Ishikawa (cell line): ENCODE measurements at regions not wholly inside any gene's neighbourhood (a gene's known extent, or its start where the extent isn't known, plus 50 kb on each side); places are given as distances from the start of the nearest gene placed in this dataset.

Source experiments
- CEBPB ChIP-seq: IDR thresholded peaks from 2 replicates; pipeline ENCODE4 v1.6.1; 2012
- CREB1 ChIP-seq: IDR thresholded peaks from 2 replicates; pipeline ENCODE4 v1.6.1; 2012; ENCODE audit warnings: low read depth
- EGR1 ChIP-seq: IDR thresholded peaks from 2 replicates; pipeline ENCODE4 v1.6.1; 2012
- EP300 ChIP-seq: IDR thresholded peaks from 2 replicates; pipeline ENCODE4 v1.6.1; 2012; ENCODE audit warnings: borderline replicate concordance
- FOXM1 ChIP-seq: IDR thresholded peaks from 2 replicates; pipeline ENCODE4 v1.6.1; 2012; ENCODE audit warnings: low read depth, borderline replicate concordance
- MAX ChIP-seq: IDR thresholded peaks from 2 replicates; pipeline ENCODE4 v1.6.1; 2012
- NFIC ChIP-seq: IDR thresholded peaks from 2 replicates; pipeline ENCODE4 v1.6.1; 2012
- RAD21 ChIP-seq: IDR thresholded peaks from 2 replicates; pipeline ENCODE4 v1.6.1; 2012; ENCODE audit warnings: low read depth
- TAF1 ChIP-seq: IDR thresholded peaks from 2 replicates; pipeline ENCODE4 v1.6.1; 2012; ENCODE audit warnings: low read depth, mild to moderate bottlenecking
- TCF12 ChIP-seq: IDR thresholded peaks from 2 replicates; pipeline ENCODE4 v1.6.1; 2012; ENCODE audit warnings: low read depth
- TEAD4 ChIP-seq: IDR thresholded peaks from 2 replicates; pipeline ENCODE4 v1.6.1; 2012
- YY1 ChIP-seq: IDR thresholded peaks from 2 replicates; pipeline ENCODE4 v1.6.1; 2012; ENCODE audit warnings: low read depth
- ZBTB7A ChIP-seq: IDR thresholded peaks from 2 replicates; pipeline ENCODE4 v1.6.1; 2012; ENCODE audit warnings: low read depth
- TF ChIP-seq, protein P1 (sequence below): IDR thresholded peaks from 2 replicates; pipeline ENCODE4 v1.6.1; 2012
- TF ChIP-seq, protein P2 (sequence below): IDR thresholded peaks from 2 replicates; pipeline ENCODE4 v1.6.1; 2012; ENCODE audit warnings: low read depth, mild to moderate bottlenecking

- no peak for TF ChIP-seq EP300
- no peak for TF ChIP-seq CREB1
- TF ChIP-seq CEBPB = no peak
Observed at GRCh38 chr17:12423337-12423736, 242.4 kb upstream of the MYOCD start.

- TF ChIP-seq RAD21 = no peak
- TF ChIP-seq TAF1 = no peak
- TF ChIP-seq, protein P1, sequence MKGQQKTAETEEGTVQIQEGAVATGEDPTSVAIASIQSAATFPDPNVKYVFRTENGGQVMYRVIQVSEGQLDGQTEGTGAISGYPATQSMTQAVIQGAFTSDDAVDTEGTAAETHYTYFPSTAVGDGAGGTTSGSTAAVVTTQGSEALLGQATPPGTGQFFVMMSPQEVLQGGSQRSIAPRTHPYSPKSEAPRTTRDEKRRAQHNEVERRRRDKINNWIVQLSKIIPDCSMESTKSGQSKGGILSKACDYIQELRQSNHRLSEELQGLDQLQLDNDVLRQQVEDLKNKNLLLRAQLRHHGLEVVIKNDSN = no peak
- no peak for TF ChIP-seq YY1
- TF ChIP-seq CEBPB = no peak
- no peak for TF ChIP-seq TEAD4
- TF ChIP-seq, protein P2, sequence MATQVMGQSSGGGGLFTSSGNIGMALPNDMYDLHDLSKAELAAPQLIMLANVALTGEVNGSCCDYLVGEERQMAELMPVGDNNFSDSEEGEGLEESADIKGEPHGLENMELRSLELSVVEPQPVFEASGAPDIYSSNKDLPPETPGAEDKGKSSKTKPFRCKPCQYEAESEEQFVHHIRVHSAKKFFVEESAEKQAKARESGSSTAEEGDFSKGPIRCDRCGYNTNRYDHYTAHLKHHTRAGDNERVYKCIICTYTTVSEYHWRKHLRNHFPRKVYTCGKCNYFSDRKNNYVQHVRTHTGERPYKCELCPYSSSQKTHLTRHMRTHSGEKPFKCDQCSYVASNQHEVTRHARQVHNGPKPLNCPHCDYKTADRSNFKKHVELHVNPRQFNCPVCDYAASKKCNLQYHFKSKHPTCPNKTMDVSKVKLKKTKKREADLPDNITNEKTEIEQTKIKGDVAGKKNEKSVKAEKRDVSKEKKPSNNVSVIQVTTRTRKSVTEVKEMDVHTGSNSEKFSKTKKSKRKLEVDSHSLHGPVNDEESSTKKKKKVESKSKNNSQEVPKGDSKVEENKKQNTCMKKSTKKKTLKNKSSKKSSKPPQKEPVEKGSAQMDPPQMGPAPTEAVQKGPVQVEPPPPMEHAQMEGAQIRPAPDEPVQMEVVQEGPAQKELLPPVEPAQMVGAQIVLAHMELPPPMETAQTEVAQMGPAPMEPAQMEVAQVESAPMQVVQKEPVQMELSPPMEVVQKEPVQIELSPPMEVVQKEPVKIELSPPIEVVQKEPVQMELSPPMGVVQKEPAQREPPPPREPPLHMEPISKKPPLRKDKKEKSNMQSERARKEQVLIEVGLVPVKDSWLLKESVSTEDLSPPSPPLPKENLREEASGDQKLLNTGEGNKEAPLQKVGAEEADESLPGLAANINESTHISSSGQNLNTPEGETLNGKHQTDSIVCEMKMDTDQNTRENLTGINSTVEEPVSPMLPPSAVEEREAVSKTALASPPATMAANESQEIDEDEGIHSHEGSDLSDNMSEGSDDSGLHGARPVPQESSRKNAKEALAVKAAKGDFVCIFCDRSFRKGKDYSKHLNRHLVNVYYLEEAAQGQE = no peak
- TF ChIP-seq EP300 = no peak
- TF ChIP-seq FOXM1 = no peak
- TF ChIP-seq TCF12 = no peak
Observed at GRCh38 chr17:12429116-12429515, 236.6 kb upstream of the MYOCD start.

- TF ChIP-seq CREB1 (no peak), FOXM1 (no peak), ZBTB7A (no peak), TEAD4 (no peak), MAX (no peak), EP300 (no peak), YY1 (no peak), CEBPB (no peak), NFIC (no peak), TAF1 (no peak), TCF12 (no peak)
- TF ChIP-seq, protein P2 = no peak
- TF ChIP-seq, protein P1 = no peak
Observed at GRCh38 chr17:12431188-12431587, 234.5 kb upstream of the MYOCD start.

DNA sequence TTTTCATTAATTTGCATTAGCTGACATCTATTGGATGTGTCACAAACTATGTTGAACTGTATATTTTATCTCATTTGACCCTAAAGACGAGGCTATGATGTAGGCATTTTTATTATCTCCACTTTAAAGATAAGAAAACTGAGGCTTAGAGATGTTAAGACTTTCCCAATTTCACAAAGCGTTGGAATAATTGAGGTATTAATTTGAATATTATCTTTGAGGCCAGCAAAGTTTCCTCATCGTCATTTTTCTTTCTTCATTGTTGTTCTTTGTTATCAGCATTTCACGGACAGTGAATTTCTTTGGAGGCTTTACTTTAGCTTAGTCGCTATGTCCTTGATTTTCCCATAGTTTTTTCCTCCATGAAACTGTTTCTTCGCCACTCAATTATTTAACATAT is 227.5 kb upstream of the MYOCD start:
- TF ChIP-seq CEBPB = no peak
- TF ChIP-seq YY1 = no peak
- no peak for TF ChIP-seq FOXM1
- no peak for TF ChIP-seq MAX
- TF ChIP-seq ZBTB7A = no peak
- TF ChIP-seq, protein P1 = no peak
- TF ChIP-seq, protein P2 = no peak
- no peak for TF ChIP-seq EP300
- no peak for TF ChIP-seq EGR1
- no peak for TF ChIP-seq TEAD4
- TF ChIP-seq NFIC = no peak
- TF ChIP-seq TAF1 = no peak
- TF ChIP-seq RAD21 = no peak

- TF ChIP-seq CREB1 (no peak), TEAD4 (no peak), MAX (no peak), TAF1 (no peak), FOXM1 (no peak), CEBPB (no peak), ZBTB7A (no peak), NFIC (no peak), YY1 (no peak), EP300 (no peak), RAD21 (no peak), TCF12 (no peak)
- TF ChIP-seq, protein P1 = no peak
Observed at GRCh38 chr17:12438813-12439586, 226.7 kb upstream of the MYOCD start.
